HUES6 (cell line): ENCODE measurements at regions not wholly inside any gene's neighbourhood (a gene's known extent, or its start where the extent isn't known, plus 50 kb on each side); places are given as distances from the start of the nearest gene placed in this dataset.
A peak's percentile ranks its signal among the peaks of the same experiment; 100 is the strongest.
"Not testable (repeated sequence)": the region's sequence is repeated elsewhere in the genome, so short reads cannot be mapped to it uniquely, and the experiment has no call there.

Experiments
- H3K27ac ChIP-seq: 2 replicates; pipeline ENCODE4 v1.7.0; 2013; ENCODE audit warnings: low read depth, mild to moderate bottlenecking, low read length, inconsistent platforms
- H3K27me3 ChIP-seq: 2 replicates; pipeline ENCODE4 v1.6.1; 2013; ENCODE audit warnings: low read length; ENCODE audit not compliant: control insufficient read depth, insufficient read depth
- H3K36me3 ChIP-seq: 2 replicates; pipeline ENCODE4 v1.6.1; 2013; ENCODE audit warnings: low read length; ENCODE audit not compliant: control insufficient read depth, insufficient read depth
- H3K4me1 ChIP-seq: 2 replicates; pipeline ENCODE4 v1.6.1; 2013; ENCODE audit warnings: low read length; ENCODE audit not compliant: control insufficient read depth, insufficient read depth
- H3K4me3 ChIP-seq: 2 replicates; pipeline ENCODE4 v1.5.1; 2013; ENCODE audit warnings: low read depth, low read length
- H3K9ac ChIP-seq: one replicate; pipeline ENCODE4 v1.6.1; 2013; ENCODE audit warnings: mild to moderate bottlenecking, low read length
- H3K9me3 ChIP-seq: 2 replicates; pipeline ENCODE4 v1.6.1; 2013; ENCODE audit warnings: low read depth, low read length; ENCODE audit not compliant: control insufficient read depth, insufficient read depth

GRCh38 chr6:94559829-94560537, 1017.4 kb upstream of the MANEA start:
- H3K4me3 ChIP-seq = peak overlapping the region; percentile 42
- no peaks in the 10 kb centered on the region for H3K9me3 ChIP-seq
- no peaks in the 10 kb centered on the region; the same call in 1 of the 2 replicates for H3K27me3 ChIP-seq
- peaks cover 23% of the 10 kb centered on the region for H3K4me1 ChIP-seq
- H3K9ac ChIP-seq = peak overlapping the region; percentile 80
- peaks cover 6% of the 10 kb centered on the region for H3K36me3 ChIP-seq
- peak overlapping the region; percentile 89 for H3K27ac ChIP-seq

- not testable (repeated sequence) for H3K27me3 ChIP-seq, H3K27ac ChIP-seq, H3K9me3 ChIP-seq
- H3K4me3 ChIP-seq = peak overlapping the region; percentile 44
- H3K4me1 ChIP-seq = peaks cover 26% of the 10 kb centered on the region
- peak overlapping the region; percentile 85 for H3K9ac ChIP-seq
- peaks cover 11% of the 10 kb centered on the region for H3K36me3 ChIP-seq
Measured at GRCh38 chr6:94557207-94557606, 1020.1 kb upstream of the MANEA start.

- no peaks in the 10 kb centered on the region for H3K9me3 ChIP-seq
- no peak overlapping the region for H3K27ac ChIP-seq
- no peaks in the 10 kb centered on the region for H3K36me3 ChIP-seq
- H3K4me3 ChIP-seq = no peak overlapping the region
- peaks cover 6% of the 10 kb centered on the region; the same call in 1 of the 2 replicates for H3K4me1 ChIP-seq
- no peaks in the 10 kb centered on the region for H3K27me3 ChIP-seq
- no peak overlapping the region for H3K9ac ChIP-seq
Measured at GRCh38 chr6:94548201-94548600, 1029.1 kb upstream of the MANEA start.

GRCh38 chr6:94535798-94536197, 1041.5 kb upstream of the MANEA start:
- H3K27ac ChIP-seq = no peak overlapping the region
- H3K27me3 ChIP-seq = no peaks in the 10 kb centered on the region
- no peak overlapping the region for H3K9ac ChIP-seq
- no peaks in the 10 kb centered on the region for H3K9me3 ChIP-seq
- no peak overlapping the region for H3K4me3 ChIP-seq
- peaks cover 8% of the 10 kb centered on the region; the same call in 1 of the 2 replicates for H3K36me3 ChIP-seq
- H3K4me1 ChIP-seq = no peaks in the 10 kb centered on the region

- H3K9me3 ChIP-seq = no peaks in the 10 kb centered on the region
- no peak overlapping the region for H3K27ac ChIP-seq
- no peaks in the 10 kb centered on the region for H3K4me1 ChIP-seq
- H3K27me3 ChIP-seq = no peaks in the 10 kb centered on the region
- H3K36me3 ChIP-seq = no peaks in the 10 kb centered on the region
- no peak overlapping the region for H3K4me3 ChIP-seq
- H3K9ac ChIP-seq = no peak overlapping the region
Measured at GRCh38 chr6:94511502-94512088, 1065.7 kb upstream of the MANEA start.

- Histone ChIP-seq H3K4me1 (no peaks in the 10 kb centered on the region), H3K27ac (no peak overlapping the region), H3K4me3 (no peak overlapping the region)
Measured at GRCh38 chr6:94510877-94511276, 1066.5 kb upstream of the MANEA start.

GRCh38 chr6:94501516-94501915, 1075.8 kb upstream of the MANEA start:
- Histone ChIP-seq H3K4me3 (no peak overlapping the region), H3K9me3 (no peaks in the 10 kb centered on the region), H3K27me3 (no peaks in the 10 kb centered on the region), H3K36me3 (no peaks in the 10 kb centered on the region), H3K27ac (no peak overlapping the region), H3K9ac (no peak overlapping the region), H3K4me1 (no peaks in the 10 kb centered on the region)

More at GRCh38 chr6:94510877-94511276, 1066.5 kb upstream of the MANEA start:
- no peaks in the 10 kb centered on the region for H3K27me3 ChIP-seq
- H3K36me3 ChIP-seq = no peaks in the 10 kb centered on the region
- no peaks in the 10 kb centered on the region for H3K9me3 ChIP-seq
- no peak overlapping the region for H3K9ac ChIP-seq

- Histone ChIP-seq H3K9me3 (no peaks in the 10 kb centered on the region), H3K4me1 (no peaks in the 10 kb centered on the region), H3K9ac (no peak overlapping the region), H3K27me3 (no peaks in the 10 kb centered on the region), H3K4me3 (no peak overlapping the region), H3K36me3 (no peaks in the 10 kb centered on the region), H3K27ac (no peak overlapping the region)
Measured at GRCh38 chr6:94498099-94498498, 1078.7 kb upstream of the EPHA7 start.

GRCh38 chr6:94494500-94494899, 1075.1 kb upstream of the EPHA7 start:
- Histone ChIP-seq H3K9me3 (no peaks in the 10 kb centered on the region), H3K4me3 (no peak overlapping the region), H3K27me3 (no peaks in the 10 kb centered on the region), H3K4me1 (no peaks in the 10 kb centered on the region), H3K27ac (no peak overlapping the region), H3K9ac (no peak overlapping the region), H3K36me3 (no peaks in the 10 kb centered on the region)

- Histone ChIP-seq H3K27ac (no peak overlapping the region), H3K4me1 (peaks cover 9% of the 10 kb centered on the region; the same call in 1 of the 2 replicates), H3K9me3 (no peaks in the 10 kb centered on the region), H3K27me3 (no peaks in the 10 kb centered on the region), H3K36me3 (no peaks in the 10 kb centered on the region), H3K9ac (no peak overlapping the region), H3K4me3 (no peak overlapping the region)
Measured at GRCh38 chr6:94487371-94487770, 1068.0 kb upstream of the EPHA7 start.

- H3K4me1 ChIP-seq = no peaks in the 10 kb centered on the region
- peaks cover 7% of the 10 kb centered on the region; the same call in 1 of the 2 replicates for H3K9me3 ChIP-seq
- H3K9ac ChIP-seq = no peak overlapping the region
- H3K36me3 ChIP-seq = no peaks in the 10 kb centered on the region
- H3K27me3 ChIP-seq = no peaks in the 10 kb centered on the region
- H3K4me3 ChIP-seq = no peak overlapping the region
- H3K27ac ChIP-seq = no peak overlapping the region
Measured at GRCh38 chr6:94478133-94479005, 1059.0 kb upstream of the EPHA7 start.
